HG02943 (cell line): ENCODE measurements at regions not wholly inside any gene's neighbourhood (a gene's known extent, or its start where the extent isn't known, plus 50 kb on each side); places are given as distances from the start of the nearest gene placed in this dataset.

ENCODE experiments used
- ATAC-seq: cut with Tn5 transposase; IDR thresholded peaks from one replicate; pipeline ENCODE4 v1.9.1; 2021; ENCODE audit warnings: mild to moderate bottlenecking, low read depth, moderate library complexity; ENCODE audit not compliant: unreplicated experiment

DNA sequence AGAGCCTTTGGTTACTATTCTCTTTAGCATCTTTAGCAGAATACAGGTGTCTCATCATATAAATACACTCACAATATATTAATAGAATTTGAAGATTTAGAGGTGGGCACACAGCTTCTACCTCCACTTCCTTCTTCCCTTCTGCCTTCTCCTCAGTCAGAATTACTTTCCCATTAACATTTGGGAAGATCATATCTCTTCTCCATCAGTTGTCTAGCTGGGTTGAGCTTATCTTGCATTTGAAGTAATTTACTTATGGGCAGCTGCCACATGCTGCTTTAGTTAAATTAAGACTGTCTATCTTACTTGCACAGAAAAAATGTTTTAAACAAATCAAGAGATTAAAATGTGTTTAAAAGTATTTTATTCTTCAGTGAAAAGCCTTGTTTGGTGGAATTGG lies 110.1 kb upstream of the ASIC2 start:
- ATAC-seq, result no peak

DNA sequence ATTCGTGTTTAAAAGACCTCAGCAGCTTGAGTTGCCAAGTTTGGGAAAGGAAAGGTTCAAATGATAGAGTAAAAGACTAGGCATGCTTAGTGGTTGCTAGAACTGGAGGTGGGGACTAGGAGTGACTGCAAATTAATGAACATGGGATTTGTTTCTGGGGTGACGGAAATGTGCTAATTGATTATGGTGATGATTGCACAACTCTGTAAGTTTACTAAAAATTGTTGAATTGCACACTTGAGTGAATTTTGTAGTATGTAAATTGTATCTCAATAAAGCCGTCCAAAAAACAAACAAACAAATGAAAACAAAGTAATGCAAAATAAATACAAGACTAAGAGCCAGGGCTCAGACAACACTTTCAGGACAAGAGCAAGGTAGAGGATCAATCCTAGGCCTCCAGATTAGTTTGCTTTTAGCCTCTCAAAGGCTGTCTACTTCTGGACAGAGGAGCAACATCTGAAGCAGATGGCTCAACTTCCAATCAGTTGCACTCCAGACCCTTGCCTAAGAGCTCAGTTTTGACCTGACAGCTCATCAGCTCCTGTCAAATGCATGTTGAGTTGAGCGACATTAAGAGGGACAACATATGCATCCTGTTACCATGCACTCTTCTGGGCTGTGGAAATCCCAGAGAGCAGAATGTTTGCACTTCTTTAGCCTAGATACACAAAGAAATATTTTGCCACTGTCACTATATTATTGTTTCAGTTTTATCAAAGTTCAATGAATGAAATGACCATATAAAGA lies 111.2 kb upstream of the ASIC2 start:
- ATAC-seq, result no peak

DNA sequence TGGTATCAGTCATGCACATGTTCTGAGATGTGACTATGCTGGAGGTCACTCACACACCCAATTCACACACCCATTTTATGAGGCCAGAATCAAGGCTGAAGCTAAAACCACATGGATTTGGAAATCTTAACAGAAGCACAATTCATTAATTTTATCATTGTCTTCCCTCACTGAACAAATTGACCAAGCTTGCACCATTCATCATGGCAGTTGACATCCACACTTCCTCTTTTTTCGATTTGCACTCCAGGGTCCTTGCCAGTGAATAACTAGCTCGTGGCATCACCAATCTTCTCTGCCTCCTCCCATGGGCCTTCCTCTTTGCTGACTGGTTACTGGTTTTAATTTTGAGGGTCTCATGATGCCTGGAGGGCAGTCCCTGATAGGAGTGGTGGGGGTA lies 123.0 kb upstream of the ASIC2 start:
- no peak for ATAC-seq

DNA sequence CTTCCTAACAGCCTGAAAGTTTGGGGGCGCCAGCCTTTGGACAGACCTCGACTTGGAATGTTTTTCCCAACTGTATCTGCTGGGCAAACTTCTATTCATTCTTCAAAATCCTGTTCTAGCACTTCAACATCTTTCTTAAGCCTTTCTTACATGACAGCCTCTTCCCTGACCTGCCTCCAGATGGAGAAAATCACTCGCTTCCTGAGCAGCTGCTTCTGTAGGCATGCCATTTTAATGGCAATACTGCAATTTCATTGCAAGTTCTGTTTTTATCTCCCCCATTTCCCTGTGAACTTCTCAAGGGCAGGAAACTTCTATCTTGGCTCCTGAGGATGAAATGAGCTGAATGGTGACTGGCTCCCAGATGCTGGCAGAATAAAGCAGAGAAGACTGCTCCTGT lies 128.8 kb upstream of the ASIC2 start:
- no peak for ATAC-seq

DNA sequence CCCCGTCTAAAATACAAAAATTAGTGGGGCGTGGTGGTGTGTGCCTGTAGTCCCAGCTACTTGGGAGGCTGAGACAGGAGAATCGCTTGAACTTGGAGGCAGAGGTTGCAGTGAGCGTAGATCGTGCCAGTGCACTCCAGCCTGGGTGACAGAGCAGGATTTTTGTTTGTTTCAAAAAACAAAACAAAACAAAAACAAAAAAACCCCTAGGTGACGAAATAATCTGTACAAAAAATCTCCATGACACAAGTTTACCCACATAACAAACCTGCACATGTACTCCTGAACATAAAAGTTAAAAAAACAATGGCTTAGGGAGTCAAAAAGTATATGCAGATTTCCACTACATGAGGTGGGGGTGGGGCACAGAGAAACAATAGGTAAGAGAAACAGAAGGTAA lies 140.5 kb upstream of the ASIC2 start:
- no peak for ATAC-seq

DNA sequence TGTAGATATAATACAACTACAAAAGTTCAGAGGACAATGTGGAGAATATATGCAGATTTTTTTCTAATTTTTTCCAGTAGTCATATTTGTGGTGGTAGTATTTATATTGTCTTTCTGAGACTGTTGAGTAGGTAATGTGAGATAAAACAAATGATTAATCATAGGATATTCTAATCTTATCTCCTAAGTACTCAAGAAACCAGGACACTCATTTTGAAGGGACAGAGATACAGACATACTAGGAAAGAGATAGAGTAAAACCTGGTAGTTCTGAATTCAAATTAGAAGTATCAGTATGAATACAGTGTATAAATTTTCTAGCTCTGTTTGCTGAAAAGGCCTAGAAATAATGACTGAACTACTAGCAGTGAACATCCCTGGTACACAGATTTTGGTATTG lies 141.7 kb upstream of the ASIC2 start:
- no peak for ATAC-seq

DNA sequence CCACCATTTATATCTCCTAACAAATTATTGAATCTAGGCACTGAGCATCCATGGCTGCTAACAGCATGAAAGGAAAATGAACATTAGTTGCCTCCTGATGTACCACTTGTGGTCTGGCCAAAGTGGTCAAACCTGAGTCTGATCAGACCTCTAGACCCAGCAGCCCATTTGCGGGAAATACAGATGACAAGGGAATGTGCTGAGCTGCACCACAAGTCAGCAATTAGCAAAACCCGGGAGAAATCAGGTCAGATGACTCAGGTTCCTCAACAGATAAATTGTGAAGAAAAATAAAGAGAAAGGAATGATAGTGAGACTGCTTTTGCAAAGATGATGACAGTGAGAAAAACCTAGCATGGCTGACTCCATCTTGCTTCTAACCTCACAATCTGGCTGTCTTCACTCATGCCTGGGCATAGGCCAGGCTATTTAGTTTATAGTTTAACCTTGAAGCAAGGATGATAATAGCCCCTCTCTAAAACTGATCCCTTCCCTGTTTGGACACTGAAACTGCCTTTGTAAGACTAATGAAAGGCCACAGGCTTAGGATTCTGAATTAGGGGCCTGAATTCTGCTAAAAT lies 142.7 kb upstream of the ASIC2 start:
- ATAC-seq, result no peak

DNA sequence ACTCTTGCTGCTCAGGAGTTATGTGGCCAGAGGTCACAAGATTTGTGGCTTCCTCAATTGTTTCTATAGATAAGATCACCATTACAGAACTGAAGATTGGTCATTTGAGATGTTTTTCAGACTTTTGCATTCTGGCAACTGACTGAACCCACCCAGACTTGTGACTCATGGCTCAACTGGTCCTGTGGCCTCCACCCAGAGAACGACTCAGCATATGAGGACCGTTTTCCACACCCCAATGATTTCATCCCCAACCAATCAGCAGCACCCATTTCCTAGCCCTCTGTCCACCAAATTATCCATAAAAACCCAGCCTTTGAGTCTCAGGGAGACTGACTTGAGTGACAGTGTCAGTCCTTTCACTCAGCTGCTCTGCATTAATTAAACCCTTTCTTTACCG lies 143.2 kb upstream of the ASIC2 start:
- no peak for ATAC-seq

DNA sequence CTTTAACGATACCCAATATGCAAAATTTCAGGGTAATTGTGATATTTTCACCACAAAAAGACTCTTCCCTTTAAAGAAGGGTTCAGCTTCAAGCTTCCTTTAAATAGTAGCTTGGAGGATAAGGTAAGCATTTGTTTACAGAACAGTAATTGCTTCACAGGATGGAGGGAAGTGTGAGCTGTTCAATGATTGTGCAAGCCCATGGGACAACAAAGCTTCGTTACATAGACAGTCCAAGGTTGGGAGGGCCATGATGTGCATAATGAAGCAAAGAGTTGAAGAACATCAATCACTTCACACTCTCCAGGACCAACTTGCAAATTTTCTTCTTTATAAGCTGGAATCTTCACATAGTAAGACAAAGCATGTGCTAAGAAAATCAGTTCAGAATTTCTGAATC lies 145.0 kb upstream of the ASIC2 start:
- ATAC-seq, result no peak

DNA sequence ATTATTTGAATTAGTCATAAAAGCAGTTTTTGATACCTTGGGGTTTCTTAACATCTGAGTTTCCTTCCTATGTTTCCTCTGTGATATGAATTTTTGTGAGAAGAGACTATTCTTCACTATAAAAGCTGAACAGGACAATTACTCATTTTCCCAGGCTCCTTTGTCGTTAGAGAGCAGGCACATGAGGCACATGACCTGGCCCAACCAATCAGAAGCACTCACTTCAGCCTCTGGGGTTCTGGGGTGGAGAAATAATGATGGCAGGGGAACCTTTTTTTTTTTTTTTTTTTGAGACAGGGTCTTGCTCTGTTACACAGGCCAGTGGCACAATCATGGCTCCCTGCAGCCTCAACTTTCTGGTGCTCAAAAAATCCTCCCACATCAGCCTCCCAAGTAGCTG lies 145.5 kb upstream of the ASIC2 start:
- ATAC-seq, result no peak

DNA sequence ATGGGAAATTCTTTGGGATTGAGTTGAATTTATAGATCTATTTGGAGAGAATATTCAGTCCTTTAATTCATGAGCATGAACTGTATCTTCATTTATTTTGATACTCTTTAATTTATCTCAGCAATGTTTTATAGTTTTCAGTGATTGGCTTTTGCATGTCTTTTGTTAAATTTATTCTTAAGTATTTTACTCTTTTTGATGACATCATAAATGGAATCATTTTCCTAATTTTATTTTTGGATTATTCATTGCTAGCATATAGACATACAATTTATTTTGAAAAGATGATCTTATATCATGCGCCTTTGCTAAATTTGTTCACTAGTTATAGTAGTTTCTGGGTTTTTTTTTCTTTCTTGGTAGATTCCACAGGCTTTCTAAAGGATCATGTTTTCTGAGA lies 149.2 kb upstream of the ASIC2 start:
- no peak for ATAC-seq

DNA sequence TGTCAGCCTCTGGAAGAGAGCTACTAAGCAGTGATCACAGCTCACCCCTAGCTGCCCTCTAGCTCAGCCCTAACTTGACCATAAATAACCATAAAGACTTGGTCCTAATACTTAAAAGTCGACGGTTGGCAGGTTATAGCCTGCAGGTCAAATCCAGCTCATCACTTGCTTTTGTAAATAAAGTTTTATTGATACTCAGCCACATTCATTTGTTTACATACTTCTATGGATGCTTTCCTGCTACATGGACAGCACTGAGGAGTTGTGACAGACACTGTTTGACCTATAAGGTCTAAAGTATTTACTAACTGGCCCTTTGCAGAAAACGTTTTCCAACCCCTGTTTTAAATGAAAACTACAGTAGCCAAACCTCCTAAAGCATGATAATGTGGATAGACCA lies 151.6 kb upstream of the ASIC2 start:
- no peak for ATAC-seq

DNA sequence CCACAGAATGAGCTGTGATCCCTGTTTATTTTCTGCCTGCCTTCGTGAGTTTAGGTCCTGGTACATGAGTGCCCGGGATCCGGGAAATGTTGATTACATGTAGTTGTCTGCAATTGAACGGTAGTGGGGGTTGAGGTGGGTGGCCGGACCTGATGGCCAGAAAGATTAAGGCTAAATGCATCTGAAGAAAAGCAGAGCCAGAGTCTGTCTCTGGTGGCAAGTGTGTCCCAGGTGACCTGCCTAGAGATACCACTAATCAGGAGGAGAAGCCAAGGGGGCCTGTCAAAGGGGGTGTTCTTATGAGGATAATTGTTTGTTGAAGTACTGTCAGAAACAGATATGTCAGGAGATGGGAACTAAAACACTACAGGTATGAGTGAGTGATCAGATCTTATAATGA lies 154.0 kb upstream of the ASIC2 start:
- ATAC-seq, result no peak

DNA sequence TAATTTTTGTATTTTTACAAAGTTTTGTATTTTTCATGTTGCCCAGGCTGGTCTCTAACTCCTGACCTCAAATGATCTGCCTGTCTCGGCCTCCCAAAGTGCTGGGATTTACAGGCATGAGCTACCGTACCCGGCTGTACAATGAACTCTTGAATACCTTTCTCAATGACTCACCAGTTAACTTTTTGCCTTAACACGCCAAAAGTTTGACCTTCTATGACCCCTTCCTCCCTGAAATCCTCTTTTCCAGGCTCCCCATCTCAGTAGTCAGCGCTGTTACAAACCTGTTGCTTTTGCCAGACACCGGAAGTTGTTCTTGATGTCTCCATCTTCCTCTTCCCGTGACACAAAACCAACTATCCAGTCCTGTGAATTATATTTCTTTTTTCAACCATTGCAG lies 158.1 kb upstream of the ASIC2 start:
- ATAC-seq, result no peak

DNA sequence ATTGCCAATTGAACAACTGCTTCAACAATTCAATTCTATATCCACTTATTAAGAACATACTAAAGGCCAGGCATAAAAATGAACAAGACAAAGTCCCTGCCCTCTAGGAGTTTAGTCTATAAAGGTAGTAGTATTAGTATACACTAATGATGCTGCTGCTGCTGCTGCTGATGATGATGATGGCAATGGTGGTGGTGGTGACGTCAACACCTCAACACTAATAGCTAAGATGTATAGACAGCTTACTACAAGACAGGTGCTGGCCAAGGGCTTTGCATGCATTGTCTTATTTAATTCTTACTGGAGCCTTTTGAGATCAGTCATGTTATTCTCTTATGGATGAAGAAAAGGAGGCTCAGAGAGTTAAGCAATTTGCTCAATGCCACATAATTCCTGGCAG lies 164.4 kb upstream of the ASIC2 start:
- ATAC-seq, result no peak

DNA sequence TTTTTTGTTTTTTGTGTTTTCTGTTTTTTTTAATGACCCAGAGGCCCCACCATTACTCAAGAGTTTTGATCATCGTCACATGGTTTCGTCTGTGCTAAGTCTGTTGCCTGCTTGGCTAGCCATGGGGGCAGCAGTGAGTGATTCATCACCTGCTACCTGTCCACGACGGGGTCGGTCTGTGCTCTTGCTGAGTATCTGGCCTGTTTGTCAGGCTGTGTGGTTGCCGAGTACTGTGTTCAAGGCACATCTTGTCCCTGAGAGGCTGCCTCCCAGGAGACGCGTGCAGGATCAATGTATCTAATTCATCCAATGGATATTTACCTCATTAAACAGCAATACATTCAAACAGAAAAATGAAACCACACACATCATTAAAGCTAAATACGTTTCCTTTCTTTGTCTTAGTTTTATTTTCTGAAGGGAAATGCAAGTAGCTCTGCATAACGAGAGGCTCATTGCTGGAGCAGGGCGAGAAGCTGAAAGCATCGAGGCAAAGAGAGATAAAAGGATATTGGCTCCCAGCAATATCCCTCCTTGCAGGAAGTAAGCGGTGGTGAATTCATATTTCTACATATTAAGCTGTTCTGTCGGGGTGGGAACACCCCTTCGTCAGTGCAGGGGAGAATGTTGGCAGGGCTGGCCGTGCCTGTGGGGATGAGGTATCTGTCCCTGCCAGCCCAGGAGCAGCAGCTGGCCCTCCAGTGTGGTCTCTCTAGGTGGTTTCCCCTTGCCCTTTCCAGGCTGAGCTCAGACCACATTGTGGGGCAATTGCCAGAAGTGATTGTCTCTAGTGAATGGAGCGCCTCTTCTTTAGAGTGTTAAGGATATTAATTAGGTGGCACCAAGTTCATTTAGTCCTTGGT lies 166.2 kb upstream of the ASIC2 start:
- ATAC-seq, result no peak

DNA sequence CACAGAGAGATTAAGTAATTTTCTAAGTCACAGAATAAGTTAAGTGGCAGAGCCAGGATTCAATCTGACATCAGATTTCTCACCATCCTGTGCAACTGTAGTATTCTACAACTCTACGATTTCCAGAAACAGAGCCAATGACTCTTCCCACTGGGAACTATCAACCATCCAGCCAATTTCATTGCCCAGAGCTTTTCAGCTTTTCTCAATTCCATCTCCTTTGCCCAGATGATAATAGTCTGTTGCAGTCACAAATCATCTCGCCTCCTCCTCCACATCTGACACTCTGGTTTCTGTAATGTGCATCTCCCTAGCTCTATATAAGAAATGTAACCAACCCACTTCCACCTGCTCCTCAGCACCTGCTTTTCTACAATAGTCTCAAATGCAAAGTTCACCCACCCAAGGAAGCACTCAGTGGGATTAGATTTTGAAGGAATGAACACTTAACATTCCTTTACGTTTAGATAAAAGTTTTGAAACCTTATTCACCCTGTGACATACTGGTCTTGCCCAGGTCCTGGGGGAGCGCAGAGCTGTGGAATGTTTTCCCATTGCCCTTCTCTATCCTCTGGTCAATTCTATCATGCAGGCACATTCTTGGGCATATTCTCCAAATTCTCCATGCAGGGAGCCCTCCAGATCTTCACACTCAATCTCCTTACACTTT lies 167.8 kb upstream of the ASIC2 start:
- no peak for ATAC-seq

DNA sequence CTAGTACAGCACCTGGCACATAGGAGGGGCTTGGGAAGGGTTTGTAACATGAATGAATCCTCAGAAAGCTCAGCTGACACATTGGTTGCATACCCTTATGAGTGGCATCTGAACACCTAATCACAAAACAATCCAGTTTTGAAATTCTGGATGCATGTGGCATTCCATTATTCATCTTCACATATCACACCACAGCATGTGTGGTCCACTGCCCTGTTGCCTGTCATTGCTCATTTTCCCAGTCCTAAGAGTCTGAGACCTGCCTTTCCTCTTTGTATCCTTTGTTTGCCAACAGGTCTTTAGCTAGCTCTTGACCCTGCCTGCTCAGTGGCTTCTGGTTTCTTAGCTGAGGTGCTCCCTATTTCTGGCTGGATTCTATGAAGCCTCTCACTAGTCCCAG lies 170.8 kb upstream of the ASIC2 start:
- ATAC-seq, result no peak

DNA sequence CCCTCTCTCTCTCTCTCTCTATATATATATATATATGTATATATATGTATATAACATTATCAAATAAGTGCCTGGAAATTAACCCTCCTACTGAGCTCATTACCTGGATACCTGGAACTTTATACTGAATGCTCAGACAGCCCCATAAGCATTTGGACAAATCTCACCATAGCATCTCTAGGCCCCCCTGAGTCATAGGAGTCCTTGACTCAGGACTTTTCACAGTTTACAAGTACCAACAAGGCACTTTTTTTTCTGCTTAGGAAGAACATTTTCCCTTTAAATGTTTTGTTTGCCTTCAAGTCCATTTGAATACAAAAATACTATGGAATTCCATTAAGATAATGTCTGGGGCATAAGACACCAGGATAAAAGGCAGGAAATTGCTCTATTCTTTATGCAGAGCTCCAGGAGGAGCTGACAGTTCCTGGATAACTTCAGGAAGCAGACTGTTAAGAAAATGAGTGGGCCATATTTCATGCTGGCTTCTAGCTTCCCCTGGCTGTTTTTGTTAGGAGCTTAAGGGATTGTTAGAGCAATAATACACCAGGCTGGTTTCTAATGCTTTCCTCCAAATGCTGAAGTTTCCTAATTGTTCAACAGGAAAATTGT lies 171.7 kb upstream of the ASIC2 start:
- no peak for ATAC-seq

DNA sequence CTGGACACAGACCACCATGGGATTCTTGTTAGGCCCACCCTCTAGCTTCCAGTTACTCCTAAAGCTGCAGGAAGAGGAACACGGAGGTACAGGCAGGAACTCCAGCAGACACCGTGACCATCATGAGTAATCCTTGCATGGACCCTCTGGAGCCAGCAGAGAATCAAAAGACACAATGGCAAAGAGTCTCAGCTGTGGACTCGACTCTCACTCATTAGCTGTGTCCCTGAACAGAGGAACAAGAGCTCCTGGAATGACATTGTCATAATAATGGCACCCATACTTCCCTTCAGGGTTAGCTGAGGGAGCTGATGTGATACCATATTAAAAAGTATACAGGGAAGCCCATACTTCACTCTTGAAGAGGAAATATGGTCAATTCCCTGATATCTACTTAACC lies 176.3 kb upstream of the ASIC2 start:
- ATAC-seq, result no peak

DNA sequence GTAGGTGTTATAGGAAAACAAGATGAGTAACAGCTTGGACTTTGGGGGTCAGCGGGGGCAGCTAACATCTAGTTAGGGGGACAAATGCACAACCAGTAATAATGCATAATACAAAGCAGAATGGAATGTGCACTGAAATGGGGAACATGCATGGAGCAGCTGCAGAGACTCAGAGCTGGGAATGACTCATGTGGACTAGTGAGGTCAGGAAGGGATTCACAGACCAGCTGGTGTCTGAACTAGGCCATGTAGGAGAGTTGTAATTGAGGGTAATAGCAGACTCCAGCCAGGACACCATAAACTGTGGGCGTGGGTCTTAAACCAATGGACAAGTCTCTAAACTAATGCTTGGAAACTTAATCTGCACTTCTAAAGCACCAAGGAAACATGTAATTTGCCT lies 176.8 kb upstream of the ASIC2 start:
- no peak for ATAC-seq
